Osteocyte (in vitro differentiated cells): ENCODE measurements at regions not wholly inside any gene's neighbourhood (a gene's known extent, or its start where the extent isn't known, plus 50 kb on each side); places are given as distances from the start of the nearest gene placed in this dataset.

Experiments used
- DNase-seq: peaks from one replicate; pipeline ENCODE4 v3.0.0; 2021; ENCODE audit warnings: mixed read lengths; ENCODE audit not compliant: unreplicated experiment; ENCODE audit errors: extremely low spot score
- H3K27ac Mint-ChIP-seq: one replicate; pipeline ENCODE4 v1.8.0; 2021; ENCODE audit warnings: mild to moderate bottlenecking, mixed read lengths; ENCODE audit not compliant: unreplicated experiment
- H3K27me3 Mint-ChIP-seq: one replicate; pipeline ENCODE4 v1.8.0; 2021; ENCODE audit warnings: mixed read lengths; ENCODE audit not compliant: unreplicated experiment
- H3K36me3 Mint-ChIP-seq: one replicate; pipeline ENCODE4 v1.8.0; 2021; ENCODE audit warnings: mixed read lengths; ENCODE audit not compliant: unreplicated experiment
- H3K4me1 Mint-ChIP-seq: one replicate; pipeline ENCODE4 v1.8.0; 2021; ENCODE audit warnings: mixed read lengths; ENCODE audit not compliant: unreplicated experiment
- H3K4me3 Mint-ChIP-seq: one replicate; pipeline ENCODE4 v1.8.0; 2021; ENCODE audit warnings: mild to moderate bottlenecking, moderate library complexity, mixed read lengths; ENCODE audit not compliant: unreplicated experiment
- H3K9me3 Mint-ChIP-seq: one replicate; pipeline ENCODE4 v1.8.0; 2021; ENCODE audit warnings: mixed read lengths; ENCODE audit not compliant: unreplicated experiment
- CTCF ChIP-seq: fragments of 200-600 bp; sonication (generic); IDR thresholded peaks from 2 replicates; pipeline ENCODE4 v1.5.0; 2021; ENCODE audit warnings: antibody characterized with exemption, mild to moderate bottlenecking, moderate library complexity

GRCh38 chr1:50358962-50359361 is 64.3 kb downstream of the DMRTA2 start:
- peaks cover 6% of the 10 kb centered on the region for H3K9me3 Mint-ChIP-seq

GRCh38 chr1:50357186-50357585 is 66.1 kb downstream of the DMRTA2 start:
- Mint-ChIP-seq H3K27me3 (peaks cover 20% of the 10 kb centered on the region), H3K27ac (no peak overlapping the region), H3K36me3 (no peaks in the 10 kb centered on the region), H3K4me1 (no peaks in the 10 kb centered on the region), H3K4me3 (no peak overlapping the region), H3K9me3 (peaks cover 3% of the 10 kb centered on the region)
- DNase-seq, result no peak
- no peak for TF ChIP-seq CTCF

More at GRCh38 chr1:50358962-50359361, 64.3 kb downstream of the DMRTA2 start:
- TF ChIP-seq CTCF, result no peak
- DNase-seq, result no peak
- Mint-ChIP-seq H3K4me3 (no peak overlapping the region), H3K27me3 (peaks cover 31% of the 10 kb centered on the region), H3K36me3 (no peaks in the 10 kb centered on the region), H3K4me1 (no peaks in the 10 kb centered on the region), H3K27ac (no peak overlapping the region)

GRCh38 chr1:50354813-50355212 is 68.4 kb downstream of the DMRTA2 start:
- no peak for TF ChIP-seq CTCF
- Mint-ChIP-seq H3K36me3 (no peaks in the 10 kb centered on the region), H3K4me1 (no peaks in the 10 kb centered on the region), H3K27ac (no peak overlapping the region), H3K4me3 (no peak overlapping the region), H3K9me3 (no peaks in the 10 kb centered on the region), H3K27me3 (peaks cover 8% of the 10 kb centered on the region)
- no peak for DNase-seq

GRCh38 chr1:50352428-50352827 is 70.8 kb downstream of the DMRTA2 start:
- H3K27me3 Mint-ChIP-seq, result peaks cover 13% of the 10 kb centered on the region
- TF ChIP-seq CTCF, result no peak
- no peak overlapping the region for H3K4me3 Mint-ChIP-seq
- H3K9me3 Mint-ChIP-seq, result no peaks in the 10 kb centered on the region
- no peak overlapping the region for H3K27ac Mint-ChIP-seq
- no peak for DNase-seq
- H3K36me3 Mint-ChIP-seq, result no peaks in the 10 kb centered on the region
- H3K4me1 Mint-ChIP-seq, result no peaks in the 10 kb centered on the region

GRCh38 chr1:50350868-50351267 is 72.4 kb downstream of the DMRTA2 start:
- H3K27me3 Mint-ChIP-seq, result peaks cover 11% of the 10 kb centered on the region
- H3K4me3 Mint-ChIP-seq, result no peak overlapping the region
- no peaks in the 10 kb centered on the region for H3K36me3 Mint-ChIP-seq
- no peaks in the 10 kb centered on the region for H3K9me3 Mint-ChIP-seq
- H3K27ac Mint-ChIP-seq, result no peak overlapping the region
- H3K4me1 Mint-ChIP-seq, result no peaks in the 10 kb centered on the region
- TF ChIP-seq CTCF, result no peak
- DNase-seq, result no peak
